Epidermal melanocyte (primary cell): ENCODE measurements at regions not wholly inside any gene's neighbourhood (a gene's known extent, or its start where the extent isn't known, plus 50 kb on each side); places are given as distances from the start of the nearest gene placed in this dataset.
"Not testable (repeated sequence)": the region's sequence is repeated elsewhere in the genome, so short reads cannot be mapped to it uniquely, and the experiment has no call there.

Experiments used
- DNase-seq: peaks from one replicate; pipeline ENCODE4 v3.0.0; 2011; ENCODE audit warnings: low spot score; ENCODE audit not compliant: insufficient read length

DNA sequence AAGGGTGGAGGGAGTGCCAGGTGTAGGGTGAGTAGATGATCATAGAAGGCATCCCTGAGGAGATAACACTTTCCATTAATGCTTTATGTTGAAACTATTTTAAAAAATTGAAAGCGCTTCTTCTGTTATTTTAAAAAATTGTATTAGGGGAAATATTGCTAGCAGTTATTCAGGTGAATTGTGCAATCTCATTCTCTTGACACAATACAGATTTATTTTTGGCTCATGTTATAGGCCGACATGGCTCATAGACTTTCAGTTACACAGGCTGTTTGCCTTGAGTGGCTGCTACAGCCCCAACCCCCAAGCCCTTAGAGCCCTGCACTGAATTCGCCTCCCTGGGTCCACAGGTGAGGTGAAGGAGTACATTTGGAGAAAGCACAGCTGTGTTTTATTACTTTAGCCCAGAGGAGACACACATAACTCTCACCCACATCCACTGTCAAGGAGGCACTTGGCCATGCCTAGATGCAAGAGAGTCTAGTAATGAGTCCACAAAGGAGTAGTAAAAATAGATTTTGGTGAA is 228.2 kb downstream of the RFPL4B start:
- no peak for DNase-seq

DNA sequence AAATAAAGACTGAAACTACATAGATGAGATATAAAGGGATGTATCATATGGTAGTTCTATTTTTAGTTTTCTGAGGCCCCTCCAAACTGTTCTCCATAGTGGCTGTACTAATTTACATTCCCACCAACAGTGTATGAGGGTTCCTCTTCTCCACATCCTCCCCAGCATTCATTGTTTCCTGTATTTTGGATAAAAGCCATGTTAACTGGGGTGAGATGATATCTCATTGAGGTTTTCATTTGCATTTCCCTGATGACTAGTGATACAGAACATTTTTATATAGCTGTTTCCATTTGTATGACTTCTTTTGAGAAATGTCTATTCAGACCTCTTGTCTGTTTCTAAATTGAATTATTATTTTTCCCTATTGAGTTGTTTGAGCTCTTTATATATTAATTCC is 229.3 kb downstream of the RFPL4B start:
- DNase-seq = no peak

DNA sequence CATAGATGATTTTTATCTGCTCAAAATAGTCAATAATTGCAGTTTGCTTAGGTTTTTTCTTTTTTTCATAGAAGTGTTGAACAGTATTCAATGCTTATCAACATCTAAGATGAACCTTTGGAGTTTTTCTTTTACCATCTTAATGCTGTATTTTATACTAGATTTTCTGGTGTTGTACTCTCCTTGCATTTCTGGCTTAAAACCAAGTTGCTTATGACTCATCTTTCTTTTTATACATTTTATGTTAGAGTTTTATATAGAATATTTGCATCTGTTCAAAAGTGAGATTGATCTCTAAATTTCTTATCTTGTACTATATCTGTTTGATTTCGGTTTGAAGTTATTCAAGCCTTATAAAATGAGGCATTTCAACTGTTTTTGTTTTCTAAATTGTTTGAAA is 232.5 kb downstream of the RFPL4B start:
- DNase-seq = no peak

DNA sequence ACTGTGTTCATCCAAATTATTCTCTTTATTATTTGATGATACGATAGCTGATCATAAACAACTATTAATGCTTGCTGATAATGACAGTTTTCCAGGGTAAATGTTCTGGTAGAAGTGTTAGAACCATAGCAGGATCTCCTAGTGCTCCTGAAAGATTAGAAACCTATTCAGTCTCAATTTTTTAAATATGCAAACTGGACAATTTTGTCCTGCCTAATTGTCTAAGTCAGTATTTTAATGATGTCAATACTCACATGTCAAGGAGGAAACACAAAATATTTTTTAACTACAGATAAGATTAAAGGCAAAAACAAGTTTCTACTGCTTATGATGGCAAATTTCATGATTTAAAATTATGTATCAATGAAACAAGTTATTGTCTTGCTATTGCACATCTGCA is 233.9 kb downstream of the RFPL4B start:
- DNase-seq = no peak

DNA sequence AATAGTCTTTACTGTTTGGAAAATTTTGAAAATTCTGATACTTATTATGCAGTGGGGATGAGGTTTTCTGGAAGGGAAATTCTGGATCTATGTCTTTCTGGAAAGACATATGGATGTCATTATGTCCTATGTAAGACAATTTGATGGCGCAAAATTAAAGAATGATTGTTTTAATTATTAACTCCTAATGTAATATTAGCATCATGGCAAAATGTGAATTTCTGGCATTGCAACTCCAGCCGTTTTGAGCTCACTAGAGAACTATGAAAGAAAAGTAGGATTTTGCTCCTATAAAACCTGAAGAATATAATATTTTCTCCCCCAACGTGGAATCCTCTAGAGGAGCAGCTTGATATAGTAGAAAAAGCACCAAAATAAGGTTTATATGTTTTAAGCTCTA is 243.2 kb downstream of the RFPL4B start:
- DNase-seq = no peak

DNA sequence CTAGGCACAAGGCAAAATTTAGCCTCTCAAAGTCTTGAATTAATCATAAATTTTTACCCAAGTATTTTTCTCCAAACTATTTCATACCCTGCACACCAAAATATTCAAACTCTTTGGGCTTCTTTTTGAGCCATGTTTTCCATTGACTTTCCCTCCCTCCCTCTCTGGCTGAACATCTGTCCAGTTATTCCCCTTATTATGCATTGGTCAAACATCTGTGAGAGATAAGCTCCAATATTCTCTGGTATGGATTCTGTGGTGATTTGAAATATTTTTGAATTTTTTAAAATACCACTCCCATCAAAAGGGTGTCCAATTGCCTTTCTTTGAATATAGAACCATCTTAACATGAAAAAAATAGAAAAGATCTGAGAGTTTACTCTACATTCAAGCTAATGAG is 244.2 kb downstream of the RFPL4B start:
- DNase-seq = no peak

DNA sequence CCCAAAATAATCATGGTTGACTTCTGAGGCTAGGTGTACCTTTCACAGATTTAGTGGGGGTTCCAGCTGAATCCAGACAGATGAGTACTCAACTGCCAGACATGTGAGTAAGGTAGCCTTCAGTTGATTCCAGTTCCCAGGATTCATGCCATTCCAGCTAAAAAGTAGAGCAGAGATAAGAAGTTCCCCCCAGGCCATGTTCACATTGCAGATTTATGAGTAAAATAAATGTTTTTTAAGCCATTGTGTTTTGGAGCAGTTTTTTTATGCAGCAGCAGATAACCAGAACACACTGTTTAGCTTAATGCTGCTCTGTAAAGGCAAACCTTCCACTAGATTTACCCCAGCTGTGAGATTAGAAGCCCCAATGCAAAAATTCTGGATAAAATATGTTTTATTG is 245.0 kb downstream of the RFPL4B start:
- DNase-seq = no peak

DNA sequence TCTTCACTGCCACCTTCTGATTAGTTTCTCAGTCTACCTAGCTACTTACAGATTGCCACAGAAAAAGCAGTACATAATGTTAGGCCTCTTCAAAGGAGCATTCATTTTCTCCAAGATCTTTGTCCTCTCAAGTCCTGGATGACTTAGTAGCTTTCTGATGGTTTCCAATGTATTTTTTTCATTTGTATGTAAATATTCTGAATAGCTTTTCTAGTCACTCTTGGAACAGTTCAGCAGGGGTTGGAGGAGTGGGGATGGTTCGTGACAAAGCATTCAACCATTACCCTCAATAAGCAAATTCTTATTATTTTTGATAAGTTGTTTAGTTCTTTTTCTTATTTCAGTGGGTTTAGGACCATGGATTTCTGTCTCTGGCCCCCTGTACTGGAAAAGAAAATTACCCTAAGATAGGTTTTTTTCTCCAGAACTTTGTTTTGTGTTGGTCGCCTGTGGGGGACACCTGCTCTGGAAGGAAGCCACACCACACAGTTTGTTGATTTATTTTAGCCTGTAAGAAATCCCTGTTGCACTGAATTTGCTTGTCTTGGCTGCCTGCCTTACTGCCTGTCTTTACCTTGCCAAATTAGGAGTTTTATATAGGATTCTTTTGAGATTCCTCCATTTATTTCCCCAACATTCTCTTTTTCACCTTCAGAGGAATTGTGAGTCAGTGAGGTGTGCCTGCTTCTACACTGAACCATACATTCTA is 247.9 kb downstream of the RFPL4B start:
- DNase-seq = no peak

DNA sequence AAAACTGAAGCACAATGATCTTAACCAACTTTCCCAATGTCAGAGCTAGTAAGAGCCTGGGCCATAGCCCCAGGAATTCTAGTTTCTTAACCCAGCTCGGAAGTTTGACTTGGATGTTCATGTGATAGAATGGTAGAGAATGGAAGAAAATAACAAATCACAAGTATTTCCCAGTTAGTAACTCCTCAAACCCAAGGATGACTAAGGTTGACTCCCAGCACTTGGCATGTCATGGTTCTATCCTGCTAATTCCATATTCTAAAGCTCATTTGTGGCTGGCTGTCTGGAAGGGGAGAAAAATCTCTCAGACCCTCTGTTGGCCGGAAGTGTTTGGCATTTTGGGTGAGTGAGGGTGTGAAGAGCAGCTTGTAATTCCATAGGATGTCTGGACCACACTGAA is 248.7 kb downstream of the RFPL4B start:
- DNase-seq = no peak

DNA sequence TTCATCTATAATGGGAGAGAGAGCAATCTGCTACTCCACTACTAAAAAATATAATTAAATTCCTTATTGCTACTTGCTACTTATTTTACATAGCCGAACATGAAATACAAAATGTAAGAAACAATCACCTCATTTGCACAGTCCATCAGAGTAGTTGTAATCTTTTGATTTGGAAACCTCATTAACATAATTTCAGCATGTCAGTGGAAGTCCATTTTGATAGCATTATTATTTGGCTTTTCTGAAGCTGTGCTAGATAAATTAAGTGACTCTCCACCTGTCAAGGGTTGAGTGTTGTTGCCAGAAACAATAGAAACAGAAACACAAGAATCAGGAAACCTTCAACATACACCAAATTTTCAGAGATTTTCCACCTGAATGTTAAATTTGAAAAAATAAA is 250.0 kb downstream of the RFPL4B start:
- no peak for DNase-seq

DNA sequence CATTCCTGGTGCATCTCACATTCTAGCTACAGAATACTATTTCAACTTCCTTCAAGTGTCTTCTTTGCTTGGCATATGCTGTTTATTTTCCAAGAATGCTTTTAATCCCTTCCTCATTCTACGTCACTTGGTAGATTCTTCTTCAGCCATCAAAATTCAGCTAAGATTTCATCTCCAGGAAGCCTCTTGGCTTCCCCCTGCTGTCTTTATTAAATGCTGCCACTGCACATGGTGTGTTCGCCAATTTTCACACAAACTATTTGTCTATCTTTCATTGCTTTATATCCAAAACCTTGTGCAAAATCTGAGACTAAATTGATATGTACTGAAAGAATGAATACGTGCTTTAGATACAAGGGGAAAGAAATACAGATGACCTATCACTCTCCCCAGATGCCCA is 253.0 kb downstream of the RFPL4B start:
- DNase-seq = no peak

DNA sequence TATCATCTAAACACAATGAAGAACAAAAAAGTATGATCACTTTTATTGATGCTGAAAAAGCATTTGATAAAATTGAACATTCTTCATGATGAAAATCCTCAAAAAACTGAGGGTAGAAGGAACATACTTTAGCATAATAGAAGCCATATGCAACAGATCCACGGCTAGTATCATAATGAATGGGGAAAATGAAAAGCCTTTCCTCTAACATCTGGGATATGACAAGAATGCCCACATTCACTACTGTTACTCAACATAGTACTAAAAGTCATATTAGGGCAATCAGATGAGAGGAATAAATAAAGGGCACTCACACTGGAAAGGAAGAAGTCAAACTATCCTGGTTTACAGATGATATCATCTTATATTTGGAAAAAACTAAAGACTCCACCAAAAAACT is 256.6 kb downstream of the RFPL4B start:
- no peak for DNase-seq

DNA sequence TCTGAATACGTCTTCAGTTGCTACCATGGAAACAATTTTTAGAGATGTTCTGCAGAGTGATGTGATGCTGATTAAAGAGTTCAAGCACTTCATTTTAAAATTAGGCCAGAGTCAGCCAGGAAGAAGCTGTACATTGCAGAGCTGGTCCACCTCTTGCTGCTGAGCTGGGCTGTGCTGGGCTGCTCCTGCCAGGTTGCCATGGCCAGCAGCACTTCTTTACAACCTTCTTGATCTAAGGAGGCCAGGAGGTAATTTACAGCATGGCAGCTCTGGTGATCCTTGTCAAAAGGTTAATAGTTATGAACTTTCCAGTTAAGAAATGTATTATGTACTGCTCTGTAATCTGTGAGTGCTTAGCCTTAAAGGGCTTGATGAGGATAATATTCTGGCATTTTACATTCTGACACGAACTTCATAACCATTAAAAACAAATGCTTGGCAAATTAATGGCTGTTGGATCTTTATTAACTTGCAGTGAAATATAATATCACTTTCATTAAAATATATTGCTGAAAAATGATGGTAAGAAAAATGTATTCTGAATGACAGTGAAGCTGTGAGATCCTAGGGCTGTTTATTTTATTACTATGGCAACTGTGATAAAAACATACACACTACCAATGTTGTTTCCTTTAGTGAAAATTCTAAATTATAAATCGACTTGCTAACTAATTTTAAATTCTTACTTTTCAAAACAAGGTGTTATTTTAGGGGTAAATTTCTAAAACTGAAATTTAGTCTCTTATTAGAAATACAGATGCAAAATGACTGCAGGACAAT is 259.7 kb downstream of the RFPL4B start:
- no peak for DNase-seq

DNA sequence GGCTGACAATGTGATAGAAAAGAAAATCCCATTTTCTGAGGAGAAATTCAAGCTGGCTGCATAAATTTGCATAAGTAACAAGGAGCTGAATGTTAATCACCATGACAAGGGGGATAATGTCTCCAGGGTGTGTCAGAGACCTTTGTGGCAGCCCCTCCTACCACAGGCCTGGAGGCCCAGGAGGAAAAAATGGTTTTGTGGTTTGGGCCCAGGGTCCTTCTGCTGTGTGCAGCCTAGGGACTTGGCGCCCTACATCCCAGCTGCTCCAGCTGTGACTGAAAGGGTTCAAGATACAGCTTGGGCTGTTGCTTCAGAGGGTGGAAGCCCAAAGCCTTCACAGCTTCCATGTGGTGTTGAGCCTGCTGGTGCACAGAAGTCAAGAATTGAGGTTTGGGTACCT is 261.8 kb downstream of the RFPL4B start:
- DNase-seq = not testable (repeated sequence)

DNA sequence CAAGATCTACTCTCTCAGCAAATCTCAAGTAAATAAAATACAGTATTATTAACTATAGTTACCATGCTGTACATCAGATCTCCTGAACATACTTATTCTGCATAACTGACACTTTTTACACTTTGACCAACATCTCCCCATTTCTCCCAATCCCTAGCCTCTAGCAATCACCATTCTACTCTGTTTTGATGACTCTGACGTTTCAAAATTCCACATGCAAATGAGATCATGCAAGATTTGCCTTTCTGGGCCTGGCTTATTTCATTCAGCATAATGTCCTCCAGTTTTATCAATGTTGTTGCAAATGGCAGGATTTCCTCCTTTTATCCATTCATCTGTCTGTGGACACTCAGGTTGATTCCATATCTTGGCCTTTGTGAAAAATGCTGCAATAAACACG is 266.3 kb downstream of the RFPL4B start:
- DNase-seq = no peak

DNA sequence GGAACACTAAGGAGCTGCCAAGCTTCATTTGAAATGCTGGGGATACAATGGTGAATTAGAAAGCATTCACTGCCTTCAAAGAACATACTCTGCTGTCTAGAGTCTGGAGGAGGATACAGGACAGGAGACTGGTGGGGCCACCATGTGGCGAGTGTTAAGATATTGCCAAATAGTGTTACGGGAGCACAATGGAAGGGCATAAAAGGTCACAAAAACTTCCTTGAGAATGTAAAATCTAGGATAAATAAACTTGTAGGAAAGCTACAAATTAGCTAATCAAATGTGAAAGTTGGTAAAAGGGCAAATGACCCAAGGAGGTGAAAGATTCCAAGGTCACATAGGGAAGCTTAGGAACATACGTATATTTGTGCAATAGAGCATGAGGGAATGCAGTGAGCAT is 271.7 kb downstream of the RFPL4B start:
- DNase-seq = no peak

DNA sequence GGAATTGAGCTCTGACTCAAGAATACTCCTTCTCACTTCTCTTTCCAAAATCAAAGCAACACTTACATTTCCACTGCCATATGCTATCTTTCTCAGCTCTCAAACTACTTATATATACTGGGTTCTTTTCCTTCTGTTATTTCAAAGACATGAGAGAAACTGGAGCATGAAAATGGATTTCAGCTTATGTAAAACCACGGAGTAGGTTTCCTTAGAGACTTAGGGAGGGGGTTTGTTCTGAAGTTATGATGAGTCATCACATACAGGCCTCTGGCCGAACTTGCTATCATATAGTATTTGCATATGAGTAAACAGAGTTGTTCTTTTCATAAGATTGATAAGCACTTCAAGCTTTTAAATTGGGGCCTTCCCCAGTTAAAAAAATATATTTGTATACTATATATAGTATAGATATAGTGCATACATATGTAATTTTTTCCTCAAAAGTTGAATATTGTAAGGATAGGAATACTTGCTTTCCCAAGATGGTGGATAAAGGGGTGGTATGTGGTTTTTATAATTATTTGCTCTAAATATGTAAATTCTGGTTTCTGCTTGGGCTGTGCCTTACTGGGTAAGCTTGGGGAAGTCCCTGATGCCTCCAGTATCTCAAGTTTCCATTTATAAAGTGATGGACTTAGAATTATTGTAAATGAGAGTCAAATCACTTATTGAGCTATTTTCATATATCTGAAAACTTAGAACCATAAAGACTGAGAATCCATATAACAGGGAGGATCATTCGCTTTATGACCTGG is 273.9 kb downstream of the RFPL4B start:
- DNase-seq = no peak

DNA sequence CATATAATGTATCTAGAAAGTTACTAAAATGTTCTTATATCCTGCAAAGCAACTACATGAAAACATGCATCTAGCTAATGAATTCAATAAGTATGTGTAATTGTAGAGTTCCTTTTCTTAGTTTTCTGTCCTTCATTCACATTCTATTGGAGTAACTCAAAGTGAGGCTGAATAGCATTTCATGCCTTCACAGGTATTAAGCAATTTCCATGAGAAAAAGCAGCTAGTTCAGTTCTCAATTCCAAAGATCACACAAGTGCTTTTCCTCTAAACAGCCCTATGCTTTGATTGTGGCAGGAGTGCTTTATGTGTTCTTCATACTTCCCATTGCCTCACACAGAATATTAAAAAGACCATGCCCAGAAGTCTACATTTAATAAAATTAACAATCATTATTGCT is 274.9 kb downstream of the RFPL4B start:
- DNase-seq = no peak

DNA sequence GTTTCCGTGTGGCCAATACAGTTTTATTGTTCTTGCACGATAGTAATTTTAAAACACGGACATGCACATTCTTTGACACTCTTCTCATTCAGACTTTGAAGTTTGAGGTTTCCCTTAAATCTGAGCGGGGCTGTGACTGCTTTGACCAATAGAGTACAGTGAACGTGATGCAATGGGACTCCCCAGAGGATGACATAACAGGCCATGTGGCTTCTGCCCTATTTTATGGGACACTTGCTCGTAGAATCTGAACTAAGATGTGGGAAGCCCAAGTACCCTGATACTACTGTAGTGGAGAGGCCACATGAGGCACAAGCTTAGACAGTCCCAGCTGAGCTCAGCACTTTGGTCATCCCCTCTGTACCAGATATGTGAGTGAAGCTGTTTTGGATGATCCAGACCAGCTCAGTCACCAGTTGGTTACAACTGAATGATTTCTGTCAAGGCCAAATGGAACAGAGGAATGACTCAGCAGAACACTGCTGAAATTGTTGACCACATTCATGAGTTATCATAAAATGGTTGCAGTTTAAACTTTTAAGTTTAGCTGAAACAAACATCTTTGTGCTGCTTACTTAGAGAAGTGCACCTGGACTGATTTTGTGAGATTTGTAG is 279.4 kb downstream of the RFPL4B start:
- no peak for DNase-seq

DNA sequence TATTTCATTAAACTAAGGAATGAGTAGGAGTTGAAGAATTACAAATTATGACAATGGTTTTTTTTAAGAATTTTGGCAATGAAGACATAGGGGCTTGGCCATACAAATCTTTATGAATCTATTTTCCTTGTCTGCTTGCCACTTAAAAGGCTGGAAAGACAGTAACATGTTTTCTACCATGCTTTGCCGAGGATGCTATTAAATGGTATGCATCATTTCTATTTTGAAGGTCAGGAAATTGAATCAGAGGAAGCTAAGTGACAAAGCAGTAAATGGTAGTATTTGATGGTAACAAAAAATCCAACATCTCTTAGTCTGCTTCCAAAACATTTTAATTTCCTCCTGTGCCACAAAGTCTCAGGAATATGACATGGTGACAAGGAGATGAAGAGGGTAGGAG is 287.2 kb downstream of the RFPL4B start:
- no peak for DNase-seq

DNA sequence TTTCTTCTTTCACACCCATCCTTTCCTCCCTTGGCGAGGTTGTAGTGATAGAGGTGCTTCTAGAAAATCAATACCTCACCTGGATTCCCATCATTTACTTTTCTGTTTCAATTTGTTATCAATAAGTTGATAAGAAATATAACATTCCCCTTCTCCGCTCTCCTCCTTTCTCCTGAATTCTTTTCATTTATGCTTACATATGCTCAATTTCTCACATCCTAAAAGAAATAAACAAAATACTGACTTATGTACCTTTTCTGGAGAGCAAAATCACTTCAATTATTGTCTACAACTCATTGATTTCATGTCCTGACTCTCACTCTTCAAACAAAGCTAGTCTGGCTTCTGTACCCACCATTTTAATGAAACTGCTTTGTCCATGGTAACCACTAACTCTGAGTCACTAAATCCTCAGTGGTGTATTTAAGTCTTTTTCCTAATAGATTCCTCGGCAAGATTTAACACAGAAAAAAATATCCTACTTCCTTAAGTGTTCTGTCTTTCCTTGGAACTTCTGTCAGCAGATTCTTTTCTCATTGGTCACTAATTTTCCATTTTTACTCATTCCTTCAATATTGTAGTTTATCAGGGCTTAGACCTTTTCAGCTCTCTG is 289.6 kb downstream of the RFPL4B start:
- DNase-seq = no peak
